ENCODE measurements at regions not wholly inside any gene's neighbourhood (a gene's known extent, or its start where the extent isn't known, plus 50 kb on each side); places are given as distances from the start of the nearest gene placed in this dataset.

DNA sequence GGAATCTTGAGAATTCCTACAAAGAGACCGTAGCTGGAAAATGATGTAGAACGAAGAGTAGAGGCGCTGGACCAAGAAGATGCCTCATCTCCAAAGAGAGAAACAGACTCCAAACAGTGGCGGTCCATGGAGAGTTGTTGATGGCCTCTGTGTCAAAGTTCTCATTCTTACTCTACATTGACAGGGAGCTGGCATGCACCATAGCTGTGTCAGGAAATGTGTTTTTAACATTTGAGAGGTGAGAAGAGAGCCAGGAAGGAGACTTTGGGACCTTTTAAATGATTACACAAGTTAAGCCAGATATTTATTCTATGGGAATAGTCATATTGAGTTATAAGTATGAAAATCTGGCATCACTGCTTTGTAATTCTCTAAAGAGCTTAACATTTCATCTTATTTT, 61.5 kb upstream of the FERD3L start:
- Mint-ChIP-seq H3K4me1 (no peaks in the 10 kb centered on the region), H3K4me3 (no peak overlapping the region), H3K27me3 (ENCODE audit: low read depth) (no peaks in the 10 kb centered on the region; the same call in 1 of the 2 replicates), H3K27ac (no peak overlapping the region), H3K9me3 (no peaks in the 10 kb centered on the region), H3K36me3 (no peaks in the 10 kb centered on the region)
- ChIA-PET CTCF (no interaction called here), POLR2A (no interaction called here)
- DNase-seq (ENCODE audit: low spot score) (no peak), ATAC-seq (no peak)
- TF ChIP-seq, protein P1, sequence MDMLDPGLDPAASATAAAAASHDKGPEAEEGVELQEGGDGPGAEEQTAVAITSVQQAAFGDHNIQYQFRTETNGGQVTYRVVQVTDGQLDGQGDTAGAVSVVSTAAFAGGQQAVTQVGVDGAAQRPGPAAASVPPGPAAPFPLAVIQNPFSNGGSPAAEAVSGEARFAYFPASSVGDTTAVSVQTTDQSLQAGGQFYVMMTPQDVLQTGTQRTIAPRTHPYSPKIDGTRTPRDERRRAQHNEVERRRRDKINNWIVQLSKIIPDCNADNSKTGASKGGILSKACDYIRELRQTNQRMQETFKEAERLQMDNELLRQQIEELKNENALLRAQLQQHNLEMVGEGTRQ (CRISPR knock-in tag; IDR thresholded peaks at IDR 0.05) = no peak
- no peak for TF ChIP-seq GTF2I (CRISPR knock-in tag; conservative IDR thresholded peaks at IDR 0.05)
- no peak for TF ChIP-seq FOXP1 (CRISPR knock-in tag; IDR thresholded peaks at IDR 0.05; ENCODE audit: borderline replicate concordance)
- TF ChIP-seq GRHL2 (CRISPR knock-in tag; IDR thresholded peaks at IDR 0.05; ENCODE audit: insufficient replicate concordance, severe bottlenecking) = no peak
- TF ChIP-seq SMAD4 (CRISPR knock-in tag; IDR thresholded peaks at IDR 0.05) = no peak
- TF ChIP-seq ZNF219 (CRISPR knock-in tag; IDR thresholded peaks at IDR 0.05; ENCODE audit: borderline replicate concordance) = no peak
- no peak for TF ChIP-seq TEAD1 (CRISPR knock-in tag; IDR thresholded peaks at IDR 0.05)
- TF ChIP-seq, protein P2, sequence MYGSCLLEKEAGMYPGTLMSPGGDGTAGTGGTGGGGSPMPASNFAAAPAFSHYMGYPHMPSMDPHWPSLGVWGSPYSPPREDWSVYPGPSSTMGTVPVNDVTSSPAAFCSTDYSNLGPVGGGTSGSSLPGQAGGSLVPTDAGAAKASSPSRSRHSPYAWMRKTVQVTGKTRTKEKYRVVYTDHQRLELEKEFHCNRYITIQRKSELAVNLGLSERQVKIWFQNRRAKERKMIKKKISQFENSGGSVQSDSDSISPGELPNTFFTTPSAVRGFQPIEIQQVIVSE (CRISPR knock-in tag; IDR thresholded peaks at IDR 0.05; ENCODE audit: borderline replicate concordance) = no peak
- TF ChIP-seq NR2C2 (CRISPR knock-in tag; IDR thresholded peaks at IDR 0.05) = no peak

DNA sequence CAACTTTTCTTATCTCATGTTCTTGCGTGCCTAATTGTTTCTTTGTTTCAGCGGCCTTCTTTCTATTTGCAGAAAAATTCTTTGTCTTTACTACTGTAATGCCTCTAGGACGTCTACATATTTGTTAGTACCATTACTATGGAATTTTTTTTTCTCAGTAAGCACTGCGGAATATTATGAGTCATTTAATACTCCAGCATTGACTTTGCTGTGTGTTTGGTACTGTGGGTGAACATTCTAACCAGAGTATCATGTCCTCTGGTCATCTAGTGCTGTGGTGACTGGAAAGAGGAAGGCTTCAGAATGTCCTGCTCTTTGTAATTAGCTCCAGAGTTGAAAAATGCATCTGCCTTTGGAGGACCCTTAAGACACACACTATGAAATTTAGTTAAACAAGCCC, 58.5 kb upstream of the FERD3L start:
- Mint-ChIP-seq H3K27ac (no peak overlapping the region), H3K36me3 (no peaks in the 10 kb centered on the region), H3K4me1 (no peaks in the 10 kb centered on the region), H3K4me3 (no peak overlapping the region), H3K9me3 (no peaks in the 10 kb centered on the region), H3K27me3 (ENCODE audit: low read depth) (no peaks in the 10 kb centered on the region; the same call in 1 of the 2 replicates)
- ATAC-seq = no peak
- TF ChIP-seq SOX15 (CRISPR knock-in tag; IDR thresholded peaks at IDR 0.05) (no peak), FOXK1 (CRISPR knock-in tag; IDR thresholded peaks at IDR 0.05) (no peak), FOXJ3 (CRISPR knock-in tag; IDR thresholded peaks at IDR 0.05; ENCODE audit: borderline replicate concordance) (no peak), MYBL2 (CRISPR knock-in tag; IDR thresholded peaks at IDR 0.05) (no peak), ZNF423 (CRISPR knock-in tag; IDR thresholded peaks at IDR 0.05) (no peak), GTF2I (CRISPR knock-in tag; conservative IDR thresholded peaks at IDR 0.05) (no peak)
- TF ChIP-seq, protein P3, sequence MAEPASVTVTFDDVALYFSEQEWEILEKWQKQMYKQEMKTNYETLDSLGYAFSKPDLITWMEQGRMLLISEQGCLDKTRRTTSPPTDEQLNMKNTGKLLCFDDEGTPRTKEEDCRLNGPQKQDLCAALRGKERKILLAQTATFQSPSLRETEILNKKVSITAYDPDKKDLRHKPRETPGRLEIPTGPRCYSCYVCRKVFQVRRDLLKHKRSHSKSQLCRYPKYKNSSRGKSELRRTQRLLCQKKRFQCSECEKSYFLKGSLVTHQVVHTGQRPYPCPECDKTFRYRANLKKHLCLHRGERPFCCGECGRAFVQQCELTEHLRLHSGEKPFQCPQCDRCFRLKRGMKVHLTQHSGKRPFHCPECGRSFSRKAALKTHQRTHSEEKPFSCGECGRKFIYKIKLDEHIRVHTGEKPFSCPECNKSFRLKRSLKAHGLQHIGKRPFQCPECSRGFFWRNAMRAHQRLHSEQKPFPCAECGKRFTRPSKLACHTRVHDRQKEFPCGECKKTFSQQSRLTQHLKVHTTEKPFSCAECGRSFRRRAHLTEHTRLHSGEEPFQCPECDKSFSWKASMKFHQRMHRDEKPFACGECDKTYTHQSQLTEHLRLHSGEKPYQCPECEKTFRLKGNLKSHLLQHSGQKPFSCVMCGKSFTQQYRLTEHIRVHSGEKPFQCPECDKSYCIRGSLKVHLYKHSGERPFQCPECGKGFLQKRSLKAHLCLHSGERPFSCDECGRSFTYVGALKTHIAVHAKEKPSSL (CRISPR knock-in tag; conservative IDR thresholded peaks at IDR 0.05) = no peak
- TF ChIP-seq, protein P4, sequence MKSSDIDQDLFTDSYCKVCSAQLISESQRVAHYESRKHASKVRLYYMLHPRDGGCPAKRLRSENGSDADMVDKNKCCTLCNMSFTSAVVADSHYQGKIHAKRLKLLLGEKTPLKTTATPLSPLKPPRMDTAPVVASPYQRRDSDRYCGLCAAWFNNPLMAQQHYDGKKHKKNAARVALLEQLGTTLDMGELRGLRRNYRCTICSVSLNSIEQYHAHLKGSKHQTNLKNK (CRISPR knock-in tag; IDR thresholded peaks at IDR 0.05) = no peak
- TF ChIP-seq, protein P5, sequence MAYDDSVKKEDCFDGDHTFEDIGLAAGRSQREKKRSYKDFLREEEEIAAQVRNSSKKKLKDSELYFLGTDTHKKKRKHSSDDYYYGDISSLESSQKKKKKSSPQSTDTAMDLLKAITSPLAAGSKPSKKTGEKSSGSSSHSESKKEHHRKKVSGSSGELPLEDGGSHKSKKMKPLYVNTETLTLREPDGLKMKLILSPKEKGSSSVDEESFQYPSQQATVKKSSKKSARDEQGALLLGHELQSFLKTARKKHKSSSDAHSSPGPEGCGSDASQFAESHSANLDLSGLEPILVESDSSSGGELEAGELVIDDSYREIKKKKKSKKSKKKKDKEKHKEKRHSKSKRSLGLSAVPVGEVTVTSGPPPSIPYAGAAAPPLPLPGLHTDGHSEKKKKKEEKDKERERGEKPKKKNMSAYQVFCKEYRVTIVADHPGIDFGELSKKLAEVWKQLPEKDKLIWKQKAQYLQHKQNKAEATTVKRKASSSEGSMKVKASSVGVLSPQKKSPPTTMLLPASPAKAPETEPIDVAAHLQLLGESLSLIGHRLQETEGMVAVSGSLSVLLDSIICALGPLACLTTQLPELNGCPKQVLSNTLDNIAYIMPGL (CRISPR knock-in tag; IDR thresholded peaks at IDR 0.05) = no peak
- TF ChIP-seq, protein P6, sequence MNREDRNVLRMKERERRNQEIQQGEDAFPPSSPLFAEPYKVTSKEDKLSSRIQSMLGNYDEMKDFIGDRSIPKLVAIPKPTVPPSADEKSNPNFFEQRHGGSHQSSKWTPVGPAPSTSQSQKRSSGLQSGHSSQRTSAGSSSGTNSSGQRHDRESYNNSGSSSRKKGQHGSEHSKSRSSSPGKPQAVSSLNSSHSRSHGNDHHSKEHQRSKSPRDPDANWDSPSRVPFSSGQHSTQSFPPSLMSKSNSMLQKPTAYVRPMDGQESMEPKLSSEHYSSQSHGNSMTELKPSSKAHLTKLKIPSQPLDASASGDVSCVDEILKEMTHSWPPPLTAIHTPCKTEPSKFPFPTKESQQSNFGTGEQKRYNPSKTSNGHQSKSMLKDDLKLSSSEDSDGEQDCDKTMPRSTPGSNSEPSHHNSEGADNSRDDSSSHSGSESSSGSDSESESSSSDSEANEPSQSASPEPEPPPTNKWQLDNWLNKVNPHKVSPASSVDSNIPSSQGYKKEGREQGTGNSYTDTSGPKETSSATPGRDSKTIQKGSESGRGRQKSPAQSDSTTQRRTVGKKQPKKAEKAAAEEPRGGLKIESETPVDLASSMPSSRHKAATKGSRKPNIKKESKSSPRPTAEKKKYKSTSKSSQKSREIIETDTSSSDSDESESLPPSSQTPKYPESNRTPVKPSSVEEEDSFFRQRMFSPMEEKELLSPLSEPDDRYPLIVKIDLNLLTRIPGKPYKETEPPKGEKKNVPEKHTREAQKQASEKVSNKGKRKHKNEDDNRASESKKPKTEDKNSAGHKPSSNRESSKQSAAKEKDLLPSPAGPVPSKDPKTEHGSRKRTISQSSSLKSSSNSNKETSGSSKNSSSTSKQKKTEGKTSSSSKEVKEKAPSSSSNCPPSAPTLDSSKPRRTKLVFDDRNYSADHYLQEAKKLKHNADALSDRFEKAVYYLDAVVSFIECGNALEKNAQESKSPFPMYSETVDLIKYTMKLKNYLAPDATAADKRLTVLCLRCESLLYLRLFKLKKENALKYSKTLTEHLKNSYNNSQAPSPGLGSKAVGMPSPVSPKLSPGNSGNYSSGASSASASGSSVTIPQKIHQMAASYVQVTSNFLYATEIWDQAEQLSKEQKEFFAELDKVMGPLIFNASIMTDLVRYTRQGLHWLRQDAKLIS (CRISPR knock-in tag; IDR thresholded peaks at IDR 0.05; ENCODE audit: borderline replicate concordance) = no peak
- no peak for DNase-seq (ENCODE audit: low spot score)
- ChIA-PET POLR2A (no interaction called here), CTCF (no interaction called here)
